ENCODE measurements at regions not wholly inside any gene's neighbourhood (a gene's known extent, or its start where the extent isn't known, plus 50 kb on each side); places are given as distances from the start of the nearest gene placed in this dataset.

DNA sequence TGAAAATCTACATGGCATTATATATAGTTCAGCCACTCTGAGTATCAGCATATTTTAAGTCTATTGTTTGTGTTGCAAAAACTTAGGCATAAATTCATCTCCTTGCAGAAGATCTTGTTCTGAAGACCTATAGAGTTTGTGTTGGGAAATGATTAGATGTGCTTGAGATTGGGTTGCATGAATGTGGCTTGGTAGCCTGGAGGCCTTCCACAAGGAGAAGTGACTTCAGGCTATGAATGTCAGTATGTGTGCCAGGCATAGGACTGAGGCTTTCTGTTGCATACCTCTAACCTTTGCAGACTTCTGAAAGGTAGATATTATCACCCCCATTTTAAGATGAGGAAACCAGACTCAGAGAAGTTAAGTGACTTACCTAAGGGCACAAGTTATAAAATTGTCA, 188.6 kb downstream of the OLFM4 start:
- TF ChIP-seq ZFX (IDR thresholded peaks at IDR 0.05) = no peak
- TF ChIP-seq, protein P1, sequence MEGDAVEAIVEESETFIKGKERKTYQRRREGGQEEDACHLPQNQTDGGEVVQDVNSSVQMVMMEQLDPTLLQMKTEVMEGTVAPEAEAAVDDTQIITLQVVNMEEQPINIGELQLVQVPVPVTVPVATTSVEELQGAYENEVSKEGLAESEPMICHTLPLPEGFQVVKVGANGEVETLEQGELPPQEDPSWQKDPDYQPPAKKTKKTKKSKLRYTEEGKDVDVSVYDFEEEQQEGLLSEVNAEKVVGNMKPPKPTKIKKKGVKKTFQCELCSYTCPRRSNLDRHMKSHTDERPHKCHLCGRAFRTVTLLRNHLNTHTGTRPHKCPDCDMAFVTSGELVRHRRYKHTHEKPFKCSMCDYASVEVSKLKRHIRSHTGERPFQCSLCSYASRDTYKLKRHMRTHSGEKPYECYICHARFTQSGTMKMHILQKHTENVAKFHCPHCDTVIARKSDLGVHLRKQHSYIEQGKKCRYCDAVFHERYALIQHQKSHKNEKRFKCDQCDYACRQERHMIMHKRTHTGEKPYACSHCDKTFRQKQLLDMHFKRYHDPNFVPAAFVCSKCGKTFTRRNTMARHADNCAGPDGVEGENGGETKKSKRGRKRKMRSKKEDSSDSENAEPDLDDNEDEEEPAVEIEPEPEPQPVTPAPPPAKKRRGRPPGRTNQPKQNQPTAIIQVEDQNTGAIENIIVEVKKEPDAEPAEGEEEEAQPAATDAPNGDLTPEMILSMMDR (conservative IDR thresholded peaks at IDR 0.05) = no peak
